ENCODE measurements at regions not wholly inside any gene's neighbourhood (a gene's known extent, or its start where the extent isn't known, plus 50 kb on each side); places are given as distances from the start of the nearest gene placed in this dataset.

GRCh38 chr6:61558796-61559195 is 727.2 kb downstream of the KHDRBS2 start:
- Histone ChIP-seq H3K79me2 (ENCODE audit: insufficient read depth, low read length) (no peaks in the 10 kb centered on the region), H3K79me1 (ENCODE audit: insufficient read depth, low read depth, low read length, poor library complexity, severe bottlenecking) (no peaks in the 10 kb centered on the region), H3K4me2 (ENCODE audit: insufficient read depth, insufficient read length, low read length) (no peak overlapping the region), H3K23ac (ENCODE audit: insufficient read length, low read depth, low read length) (no peak overlapping the region), H3K4ac (ENCODE audit: low read depth, low read length) (no peak overlapping the region), H3K27me3 (ENCODE audit: insufficient read depth, low read length) (peaks cover 10% of the 10 kb centered on the region), H3K4me1 (ENCODE audit: insufficient read depth, low read length) (no peaks in the 10 kb centered on the region), H3K18ac (ENCODE audit: insufficient read length, low read depth, low read length) (no peak overlapping the region), H2AK5ac (ENCODE audit: insufficient read length, low read length) (no peak overlapping the region), H3K56ac (ENCODE audit: insufficient read length, low read depth, low read length) (no peak overlapping the region), H3K14ac (ENCODE audit: insufficient read depth, low read length) (no peak overlapping the region), H3K9ac (ENCODE audit: extremely low read depth, insufficient read length, low read length) (no peak overlapping the region), H4K5ac (ENCODE audit: insufficient read length, low read depth, low read length) (no peak overlapping the region), H2BK20ac (ENCODE audit: low read depth, low read length, poor library complexity, severe bottlenecking) (no peak overlapping the region), H2BK5ac (ENCODE audit: insufficient read length, low read length) (no peak overlapping the region), H4K91ac (ENCODE audit: insufficient read length, low read depth, low read length) (no peak overlapping the region), H2AFZ (ENCODE audit: low read length) (no peak overlapping the region), H4K20me1 (ENCODE audit: control insufficient read depth, insufficient read depth, insufficient read length) (no peaks in the 10 kb centered on the region), H3K9me3 (ENCODE audit: control insufficient read depth, low read depth, low read length) (no peaks in the 10 kb centered on the region), H2BK15ac (ENCODE audit: low read depth, low read length) (no peak overlapping the region), H3T11ph (ENCODE audit: low read length) (no peak overlapping the region), H2BK12ac (ENCODE audit: insufficient read length, low read depth, low read length) (no peak overlapping the region), H4K8ac (replicated peaks; ENCODE audit: insufficient read length, low read depth, low read length) (no peak overlapping the region), H2BK120ac (ENCODE audit: low read depth, low read length, poor library complexity, severe bottlenecking) (no peak overlapping the region), H3K27ac (ENCODE audit: insufficient read length, low read depth, low read length) (no peak overlapping the region), H3K23me2 (ENCODE audit: insufficient read length, low read depth, low read length, poor library complexity, severe bottlenecking) (peaks cover 3% of the 10 kb centered on the region)
- Mint-ChIP-seq H3K9me3 (peaks cover 30 to 39% of the 10 kb centered on the region in 2 experiments), H3K36me3 (ENCODE audit: insufficient read depth in 1 of 3, low read depth in 3 of 3) (peaks cover 5 to 17% (median 7%) of the 10 kb centered on the region in 3 experiments), H3K27me3 (ENCODE audit: low read depth) (peaks cover 33% of the 10 kb centered on the region), H3K27ac (no peak overlapping the region), H3K4me3 (no peak overlapping the region), H3K4me1 (peaks cover 0 to 14% of the 10 kb centered on the region in 2 experiments; a peak in 2 of 4 replicates)
- DNase-seq = no peak
- TF ChIP-seq, protein P1, sequence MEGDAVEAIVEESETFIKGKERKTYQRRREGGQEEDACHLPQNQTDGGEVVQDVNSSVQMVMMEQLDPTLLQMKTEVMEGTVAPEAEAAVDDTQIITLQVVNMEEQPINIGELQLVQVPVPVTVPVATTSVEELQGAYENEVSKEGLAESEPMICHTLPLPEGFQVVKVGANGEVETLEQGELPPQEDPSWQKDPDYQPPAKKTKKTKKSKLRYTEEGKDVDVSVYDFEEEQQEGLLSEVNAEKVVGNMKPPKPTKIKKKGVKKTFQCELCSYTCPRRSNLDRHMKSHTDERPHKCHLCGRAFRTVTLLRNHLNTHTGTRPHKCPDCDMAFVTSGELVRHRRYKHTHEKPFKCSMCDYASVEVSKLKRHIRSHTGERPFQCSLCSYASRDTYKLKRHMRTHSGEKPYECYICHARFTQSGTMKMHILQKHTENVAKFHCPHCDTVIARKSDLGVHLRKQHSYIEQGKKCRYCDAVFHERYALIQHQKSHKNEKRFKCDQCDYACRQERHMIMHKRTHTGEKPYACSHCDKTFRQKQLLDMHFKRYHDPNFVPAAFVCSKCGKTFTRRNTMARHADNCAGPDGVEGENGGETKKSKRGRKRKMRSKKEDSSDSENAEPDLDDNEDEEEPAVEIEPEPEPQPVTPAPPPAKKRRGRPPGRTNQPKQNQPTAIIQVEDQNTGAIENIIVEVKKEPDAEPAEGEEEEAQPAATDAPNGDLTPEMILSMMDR (conservative IDR thresholded peaks at IDR 0.05) = no peak
- WGBS (ENCODE audit: extremely low coverage, insufficient read length, low lambda C conversion rate) = no CpG with 5 or more reads among the region's 1 CpG
